ENCODE measurements at regions not wholly inside any gene's neighbourhood (a gene's known extent, or its start where the extent isn't known, plus 50 kb on each side); places are given as distances from the start of the nearest gene placed in this dataset.

GRCh38 chr18:22020867-22021370 lies 148.5 kb upstream of the GATA6 start (continued):
- no peak for TF ChIP-seq BORCS8-MEF2B (CRISPR knock-in tag; IDR thresholded peaks at IDR 0.05)
- no peak for TF ChIP-seq ARID4A (CRISPR knock-in tag; IDR thresholded peaks at IDR 0.05; ENCODE audit: borderline replicate concordance)
- no peak for TF ChIP-seq IRX3 (CRISPR knock-in tag; IDR thresholded peaks at IDR 0.05; ENCODE audit: borderline replicate concordance, low read depth)
- TF ChIP-seq THYN1 (CRISPR knock-in tag; IDR thresholded peaks at IDR 0.05; ENCODE audit: borderline replicate concordance, low read depth) = no peak
- TF ChIP-seq TBL1XR1 (IDR thresholded peaks at IDR 0.05; ENCODE audit: borderline replicate concordance, low read length, partially characterized antibody) = no peak
- no peak for TF ChIP-seq USF2 (IDR thresholded peaks at IDR 0.05; ENCODE audit: low read depth, low read length)
- no peak for TF ChIP-seq USF2 (CRISPR knock-in tag; IDR thresholded peaks at IDR 0.05; ENCODE audit: borderline replicate concordance)
- no peak for TF ChIP-seq ZBTB43 (CRISPR knock-in tag; conservative IDR thresholded peaks at IDR 0.05)
- no peak for TF ChIP-seq ZBTB3 (CRISPR knock-in tag; IDR thresholded peaks at IDR 0.05; ENCODE audit: borderline replicate concordance, low read depth)
- no peak for TF ChIP-seq RAD51 (IDR thresholded peaks at IDR 0.05; ENCODE audit: borderline replicate concordance)
- TF ChIP-seq ZNF292 (CRISPR knock-in tag; IDR thresholded peaks at IDR 0.05; ENCODE audit: borderline replicate concordance, low read depth) = no peak
- no peak for TF ChIP-seq ZBTB8A (CRISPR knock-in tag; IDR thresholded peaks at IDR 0.05; ENCODE audit: borderline replicate concordance, low read depth)
- no peak for TF ChIP-seq JDP2 (CRISPR knock-in tag; IDR thresholded peaks at IDR 0.05; ENCODE audit: borderline replicate concordance)
- no peak for TF ChIP-seq SRSF4 (IDR thresholded peaks at IDR 0.05; ENCODE audit: low read depth, low read length, poor library complexity, severe bottlenecking)
- no peak for TF ChIP-seq HNF1A (IDR thresholded peaks at IDR 0.05; ENCODE audit: low read depth)
- TF ChIP-seq HNF1A (CRISPR knock-in tag; IDR thresholded peaks at IDR 0.05; ENCODE audit: borderline replicate concordance) = no peak
- TF ChIP-seq NR2F6 (IDR thresholded peaks at IDR 0.05) = no peak
- TF ChIP-seq NR2F6 (CRISPR knock-in tag; IDR thresholded peaks at IDR 0.05) = 0 out of 2 replicates have a peak, but pooled peaks have one; percentile 2
- no peak for TF ChIP-seq RXRB (CRISPR knock-in tag; IDR thresholded peaks at IDR 0.05; ENCODE audit: borderline replicate concordance)
